ENCODE measurements at regions not wholly inside any gene's neighbourhood (a gene's known extent, or its start where the extent isn't known, plus 50 kb on each side); places are given as distances from the start of the nearest gene placed in this dataset.

GRCh38 chr1:103247517-103247916, 139.2 kb upstream of the COL11A1 start:
- no peak for DNase-seq

- DNase-seq: no peak
Measured at GRCh38 chr1:103243481-103243880, 135.2 kb upstream of the COL11A1 start.

- no peak for DNase-seq
Measured at GRCh38 chr1:103239034-103239433, 130.7 kb upstream of the COL11A1 start.

GRCh38 chr1:103230061-103230460, 121.7 kb upstream of the COL11A1 start:
- DNase-seq: no peak

GRCh38 chr1:103220631-103221041, 112.3 kb upstream of the COL11A1 start:
- no peak for DNase-seq

- no peak for DNase-seq
Measured at GRCh38 chr1:103218821-103219220, 110.5 kb upstream of the COL11A1 start.

- DNase-seq: no peak
Measured at GRCh38 chr1:103218369-103218768, 110.0 kb upstream of the COL11A1 start.

GRCh38 chr1:103211073-103211472, 102.8 kb upstream of the COL11A1 start:
- DNase-seq: no peak

GRCh38 chr1:103208844-103209243, 100.5 kb upstream of the COL11A1 start:
- DNase-seq: no peak

- no peak for DNase-seq
Measured at GRCh38 chr1:103199001-103199400, 90.7 kb upstream of the COL11A1 start.

- DNase-seq: no peak
Measured at GRCh38 chr1:103198076-103198475, 89.8 kb upstream of the COL11A1 start.

GRCh38 chr1:103197216-103197615, 88.9 kb upstream of the COL11A1 start:
- no peak for DNase-seq

GRCh38 chr1:103194984-103195383, 86.7 kb upstream of the COL11A1 start:
- DNase-seq: no peak

GRCh38 chr1:103194060-103194459, 85.7 kb upstream of the COL11A1 start:
- DNase-seq: no peak

- DNase-seq: no peak
Measured at GRCh38 chr1:103191327-103191726, 83.0 kb upstream of the COL11A1 start.

GRCh38 chr1:103190766-103191165, 82.4 kb upstream of the COL11A1 start:
- DNase-seq: no peak

GRCh38 chr1:103187673-103188072, 79.4 kb upstream of the COL11A1 start:
- DNase-seq: no peak

- DNase-seq: no peak
Measured at GRCh38 chr1:103180660-103181059, 72.3 kb upstream of the COL11A1 start.

- DNase-seq: no peak
Measured at GRCh38 chr1:103177108-103177775, 68.9 kb upstream of the COL11A1 start.

- no peak for DNase-seq
Measured at GRCh38 chr1:103171041-103171590, 62.8 kb upstream of the COL11A1 start.

- DNase-seq: no peak
Measured at GRCh38 chr1:103170609-103171008, 62.3 kb upstream of the COL11A1 start.

- peak; percentile 70 for DNase-seq
Measured at GRCh38 chr1:103162360-103162759, 54.0 kb upstream of the COL11A1 start.

- no peak for DNase-seq
Measured at GRCh38 chr1:103160281-103160680, 52.0 kb upstream of the COL11A1 start.
